ENCODE measurements at regions not wholly inside any gene's neighbourhood (a gene's known extent, or its start where the extent isn't known, plus 50 kb on each side); places are given as distances from the start of the nearest gene placed in this dataset.

- TF ChIP-seq, protein P1, sequence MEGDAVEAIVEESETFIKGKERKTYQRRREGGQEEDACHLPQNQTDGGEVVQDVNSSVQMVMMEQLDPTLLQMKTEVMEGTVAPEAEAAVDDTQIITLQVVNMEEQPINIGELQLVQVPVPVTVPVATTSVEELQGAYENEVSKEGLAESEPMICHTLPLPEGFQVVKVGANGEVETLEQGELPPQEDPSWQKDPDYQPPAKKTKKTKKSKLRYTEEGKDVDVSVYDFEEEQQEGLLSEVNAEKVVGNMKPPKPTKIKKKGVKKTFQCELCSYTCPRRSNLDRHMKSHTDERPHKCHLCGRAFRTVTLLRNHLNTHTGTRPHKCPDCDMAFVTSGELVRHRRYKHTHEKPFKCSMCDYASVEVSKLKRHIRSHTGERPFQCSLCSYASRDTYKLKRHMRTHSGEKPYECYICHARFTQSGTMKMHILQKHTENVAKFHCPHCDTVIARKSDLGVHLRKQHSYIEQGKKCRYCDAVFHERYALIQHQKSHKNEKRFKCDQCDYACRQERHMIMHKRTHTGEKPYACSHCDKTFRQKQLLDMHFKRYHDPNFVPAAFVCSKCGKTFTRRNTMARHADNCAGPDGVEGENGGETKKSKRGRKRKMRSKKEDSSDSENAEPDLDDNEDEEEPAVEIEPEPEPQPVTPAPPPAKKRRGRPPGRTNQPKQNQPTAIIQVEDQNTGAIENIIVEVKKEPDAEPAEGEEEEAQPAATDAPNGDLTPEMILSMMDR (IDR thresholded peaks at IDR 0.05) = no peak
- no peak for TF ChIP-seq POLR2A (IDR thresholded peaks at IDR 0.05)
Observed at GRCh38 chr6:119479860-119480655, 130.5 kb upstream of the MAN1A1 start.

Data from Peyer's patch (tissue), 4 donors.